ENCODE measurements at regions not wholly inside any gene's neighbourhood (a gene's known extent, or its start where the extent isn't known, plus 50 kb on each side); places are given as distances from the start of the nearest gene placed in this dataset.

DNA sequence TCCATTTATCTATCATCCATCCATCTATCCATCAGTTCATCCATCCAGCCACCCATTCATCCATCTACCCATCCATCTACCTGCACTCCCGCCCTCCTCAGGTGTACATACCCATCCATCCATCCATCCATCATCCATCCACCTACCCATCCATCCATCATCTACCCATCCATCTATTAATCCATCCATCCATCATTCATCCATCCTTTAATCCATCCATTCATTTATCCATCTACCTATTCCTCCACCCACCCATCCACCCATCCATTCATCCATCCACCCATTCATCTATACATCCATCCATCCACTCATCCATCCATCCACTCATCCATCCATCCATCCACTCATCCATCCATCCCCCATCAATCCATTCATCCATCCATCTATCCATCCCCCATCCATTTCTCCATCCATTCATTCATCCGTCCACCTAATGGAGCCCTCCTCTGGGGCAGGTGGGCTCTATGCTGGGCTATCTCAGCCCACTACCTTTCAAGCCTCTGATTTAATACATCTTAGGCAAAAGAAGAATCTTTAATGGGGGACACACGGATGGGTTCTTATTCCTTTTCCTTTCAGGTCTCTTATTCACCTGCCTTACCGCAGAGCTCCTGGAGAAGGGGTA, 178.9 kb downstream of the URI1 start:
- Histone ChIP-seq H3K79me2 (ENCODE audit: low read length) (no peaks in the 10 kb centered on the region), H2AFZ (ENCODE audit: low read length) (no peak overlapping the region), H3K9me2 (replicated peaks; ENCODE audit: insufficient read depth, low read length) (no peaks in the 10 kb centered on the region), H4K20me1 (ENCODE audit: insufficient read depth, low read length) (no peaks in the 10 kb centered on the region), H3K9ac (ENCODE audit: low read length) (no peak overlapping the region), H3K4me3 (ENCODE audit: low read length) (no peak overlapping the region), H3K27ac (ENCODE audit: low read length) (no peak overlapping the region), H3K36me3 (replicated peaks; ENCODE audit: insufficient read depth, low read length) (no peaks in the 10 kb centered on the region), H3F3A (ENCODE audit: insufficient read depth, low read length) (no peaks in the 10 kb centered on the region), H3K4me2 (ENCODE audit: low read depth, low read length) (no peak overlapping the region), H3K4me1 (ENCODE audit: low read length) (no peaks in the 10 kb centered on the region), H3K27me3 (replicated peaks; ENCODE audit: insufficient read depth, low read length) (peaks cover 57% of the 10 kb centered on the region), H3K9me3 (replicated peaks; ENCODE audit: insufficient read depth, low read length) (no peaks in the 10 kb centered on the region)
- TF ChIP-seq, protein P1, sequence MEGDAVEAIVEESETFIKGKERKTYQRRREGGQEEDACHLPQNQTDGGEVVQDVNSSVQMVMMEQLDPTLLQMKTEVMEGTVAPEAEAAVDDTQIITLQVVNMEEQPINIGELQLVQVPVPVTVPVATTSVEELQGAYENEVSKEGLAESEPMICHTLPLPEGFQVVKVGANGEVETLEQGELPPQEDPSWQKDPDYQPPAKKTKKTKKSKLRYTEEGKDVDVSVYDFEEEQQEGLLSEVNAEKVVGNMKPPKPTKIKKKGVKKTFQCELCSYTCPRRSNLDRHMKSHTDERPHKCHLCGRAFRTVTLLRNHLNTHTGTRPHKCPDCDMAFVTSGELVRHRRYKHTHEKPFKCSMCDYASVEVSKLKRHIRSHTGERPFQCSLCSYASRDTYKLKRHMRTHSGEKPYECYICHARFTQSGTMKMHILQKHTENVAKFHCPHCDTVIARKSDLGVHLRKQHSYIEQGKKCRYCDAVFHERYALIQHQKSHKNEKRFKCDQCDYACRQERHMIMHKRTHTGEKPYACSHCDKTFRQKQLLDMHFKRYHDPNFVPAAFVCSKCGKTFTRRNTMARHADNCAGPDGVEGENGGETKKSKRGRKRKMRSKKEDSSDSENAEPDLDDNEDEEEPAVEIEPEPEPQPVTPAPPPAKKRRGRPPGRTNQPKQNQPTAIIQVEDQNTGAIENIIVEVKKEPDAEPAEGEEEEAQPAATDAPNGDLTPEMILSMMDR (IDR thresholded peaks at IDR 0.05; ENCODE audit: low read length) = no peak
- TF ChIP-seq EZH2 (optimal IDR thresholded peaks at IDR 0.05; ENCODE audit: low read depth, low read length) (no peak), EZH2phosphoT487 (IDR thresholded peaks at IDR 0.05; ENCODE audit: low read length) (no peak)
- DNase-seq = no peak

DNA sequence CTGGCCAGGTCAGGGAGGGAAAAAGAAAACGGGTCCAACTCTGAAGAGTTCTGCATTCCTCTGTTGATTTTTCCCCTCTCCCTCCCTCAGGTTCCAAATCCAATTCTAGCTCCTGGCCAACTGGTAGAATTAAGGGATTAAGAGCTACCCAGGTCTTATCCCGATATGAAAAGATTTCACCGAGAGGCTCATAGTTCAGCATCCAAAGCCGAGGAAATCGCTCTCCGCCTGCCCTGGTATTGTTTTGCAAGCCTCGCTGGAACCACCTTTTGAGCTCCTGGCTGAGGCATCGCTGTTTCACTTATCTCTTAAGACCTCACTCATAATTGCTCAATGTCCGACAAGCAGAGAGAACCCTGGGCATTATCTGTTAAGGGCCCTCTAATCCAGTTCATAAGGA, 180.4 kb downstream of the URI1 start:
- no peaks in the 10 kb centered on the region for H3K9me2 ChIP-seq (replicated peaks; ENCODE audit: insufficient read depth, low read length)
- H3K4me3 ChIP-seq (ENCODE audit: low read length) = no peak overlapping the region
- H3F3A ChIP-seq (ENCODE audit: insufficient read depth, low read length) = no peaks in the 10 kb centered on the region
- H3K4me2 ChIP-seq (ENCODE audit: low read depth, low read length) = no peak overlapping the region
- TF ChIP-seq EZH2 (optimal IDR thresholded peaks at IDR 0.05; ENCODE audit: low read depth, low read length) (no peak), EZH2phosphoT487 (IDR thresholded peaks at IDR 0.05; ENCODE audit: low read length) (no peak)
- TF ChIP-seq, protein P1 (IDR thresholded peaks at IDR 0.05; ENCODE audit: low read length) = no peak
- H3K27ac ChIP-seq (ENCODE audit: low read length) = no peak overlapping the region
- peaks cover 60% of the 10 kb centered on the region for H3K27me3 ChIP-seq (replicated peaks; ENCODE audit: insufficient read depth, low read length)
- H3K9ac ChIP-seq (ENCODE audit: low read length) = no peak overlapping the region
- no peaks in the 10 kb centered on the region for H3K9me3 ChIP-seq (replicated peaks; ENCODE audit: insufficient read depth, low read length)
- H3K36me3 ChIP-seq (replicated peaks; ENCODE audit: insufficient read depth, low read length) = no peaks in the 10 kb centered on the region
- DNase-seq = no peak
- H3K4me1 ChIP-seq (ENCODE audit: low read length) = no peaks in the 10 kb centered on the region
- no peaks in the 10 kb centered on the region for H4K20me1 ChIP-seq (ENCODE audit: insufficient read depth, low read length)
- H3K79me2 ChIP-seq (ENCODE audit: low read length) = no peaks in the 10 kb centered on the region
- H2AFZ ChIP-seq (ENCODE audit: low read length) = no peak overlapping the region

DNA sequence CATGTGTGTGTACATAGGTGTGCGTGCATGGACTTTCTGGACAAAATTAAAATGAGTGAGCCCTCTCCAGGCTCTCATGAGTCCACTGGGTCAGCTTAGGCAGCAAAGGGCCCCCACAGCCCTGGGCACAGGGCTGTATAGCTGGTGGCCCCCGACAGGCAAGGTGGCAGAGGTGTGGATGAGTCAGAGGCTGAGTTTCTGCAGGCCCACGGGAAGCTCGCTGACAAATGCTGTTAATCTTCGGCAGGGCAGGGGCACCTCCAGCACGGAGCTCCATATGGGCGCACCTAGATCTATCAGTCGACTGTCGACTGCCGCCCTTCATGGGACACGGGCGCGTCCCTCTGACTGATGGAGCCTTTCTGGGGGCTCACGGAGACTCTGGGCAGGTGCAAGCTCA, 181.1 kb downstream of the URI1 start:
- no peaks in the 10 kb centered on the region for H3K9me3 ChIP-seq (replicated peaks; ENCODE audit: insufficient read depth, low read length)
- no peak for TF ChIP-seq EZH2phosphoT487 (IDR thresholded peaks at IDR 0.05; ENCODE audit: low read length)
- no peak for TF ChIP-seq EZH2 (optimal IDR thresholded peaks at IDR 0.05; ENCODE audit: low read depth, low read length)
- TF ChIP-seq, protein P1 (IDR thresholded peaks at IDR 0.05; ENCODE audit: low read length) = no peak
- no peaks in the 10 kb centered on the region for H3F3A ChIP-seq (ENCODE audit: insufficient read depth, low read length)
- H3K4me2 ChIP-seq (ENCODE audit: low read depth, low read length) = no peak overlapping the region
- no peak for DNase-seq
- H3K36me3 ChIP-seq (replicated peaks; ENCODE audit: insufficient read depth, low read length) = no peaks in the 10 kb centered on the region
- no peak overlapping the region for H3K9ac ChIP-seq (ENCODE audit: low read length)
- H3K27me3 ChIP-seq (replicated peaks; ENCODE audit: insufficient read depth, low read length) = peaks cover 56% of the 10 kb centered on the region
- H4K20me1 ChIP-seq (ENCODE audit: insufficient read depth, low read length) = no peaks in the 10 kb centered on the region
- H3K4me3 ChIP-seq (ENCODE audit: low read length) = no peak overlapping the region
- H3K4me1 ChIP-seq (ENCODE audit: low read length) = no peaks in the 10 kb centered on the region
- H2AFZ ChIP-seq (ENCODE audit: low read length) = no peak overlapping the region
- H3K79me2 ChIP-seq (ENCODE audit: low read length) = no peaks in the 10 kb centered on the region
- H3K9me2 ChIP-seq (replicated peaks; ENCODE audit: insufficient read depth, low read length) = no peaks in the 10 kb centered on the region
- H3K27ac ChIP-seq (ENCODE audit: low read length) = no peak overlapping the region

Data from MM.1S (cell line).